Smooth muscle cell (in vitro differentiated cells): ENCODE measurements at regions not wholly inside any gene's neighbourhood (a gene's known extent, or its start where the extent isn't known, plus 50 kb on each side); places are given as distances from the start of the nearest gene placed in this dataset.

ENCODE experiments used
- DNase-seq: peaks from one replicate; lab custom pipeline; 2025; ENCODE audit not compliant: unreplicated experiment; lab: John Stamatoyannopoulos, UW
- H2AFZ ChIP-seq: fragments of 200-600 bp; sonication (generic); 2 replicates; pipeline ENCODE4 v1.6.0; 2016; ENCODE audit warnings: antibody characterized with exemption, low read depth, mild to moderate bottlenecking
- H3F3A ChIP-seq: fragments of 200-600 bp; sonication (generic); 2 replicates; pipeline ENCODE4 v1.6.0; 2017; ENCODE audit warnings: antibody characterized with exemption, low read depth
- H3K27ac ChIP-seq: fragments of 200-600 bp; sonication (generic); 2 replicates; pipeline ENCODE4 v1.5.1; 2016; ENCODE audit warnings: low read depth, mild to moderate bottlenecking
- H3K27me3 ChIP-seq: fragments of 200-600 bp; sonication (generic); 2 replicates; pipeline ENCODE4 v1.6.1; 2016; ENCODE audit warnings: low read depth, mild to moderate bottlenecking
- H3K36me3 ChIP-seq: fragments of 200-600 bp; sonication (generic); 2 replicates; pipeline ENCODE4 v1.5.1; 2016; ENCODE audit warnings: low read depth
- H3K4me1 ChIP-seq: fragments of 200-600 bp; sonication (generic); 2 replicates; pipeline ENCODE4 v1.5.1; 2016; ENCODE audit warnings: low read depth
- H3K4me2 ChIP-seq: fragments of 200-600 bp; sonication (generic); 2 replicates; pipeline ENCODE4 v1.6.0; 2016; ENCODE audit warnings: mild to moderate bottlenecking
- H3K4me3 ChIP-seq: fragments of 200-600 bp; sonication (generic); 2 replicates; pipeline ENCODE4 v1.5.1; 2016; ENCODE audit warnings: mild to moderate bottlenecking
- H3K79me2 ChIP-seq: fragments of 200-600 bp; sonication (generic); 2 replicates; pipeline ENCODE4 v1.6.0; 2016; ENCODE audit warnings: low read depth, mild to moderate bottlenecking
- H3K9ac ChIP-seq: fragments of 200-600 bp; sonication (generic); 2 replicates; pipeline ENCODE4 v1.6.0; 2016; ENCODE audit warnings: low read depth
- H3K9me3 ChIP-seq: fragments of 200-600 bp; sonication (generic); replicated peaks from 2 replicates; pipeline ENCODE4 v1.5.1; 2016; ENCODE audit warnings: low read depth
- H4K20me1 ChIP-seq: fragments of 200-600 bp; sonication (generic); 2 replicates; pipeline ENCODE4 v1.6.0; 2016; ENCODE audit warnings: low read depth
- CTCF ChIP-seq: fragments of 200-600 bp; sonication (generic); IDR thresholded peaks from 2 replicates; pipeline ENCODE4 v1.5.1; 2017; ENCODE audit warnings: borderline replicate concordance, mild to moderate bottlenecking, antibody characterized with exemption; ENCODE audit not compliant: insufficient read depth, poor library complexity, severe bottlenecking
- WGBS: methylation state at CpG from one replicate; pipeline ENCODE4 v1.1.7; 2016; ENCODE audit warnings: low lambda C conversion rate; 5-methylcytosine and 5-hydroxymethylcytosine counted together

- no peak for DNase-seq
- no peaks in the 10 kb centered on the region for H3F3A ChIP-seq
- H2AFZ ChIP-seq, result no peak overlapping the region
- H3K36me3 ChIP-seq, result no peaks in the 10 kb centered on the region
- no peaks in the 10 kb centered on the region for H4K20me1 ChIP-seq
- no peaks in the 10 kb centered on the region for H3K9me3 ChIP-seq
- no peak overlapping the region for H3K4me3 ChIP-seq
- 54% methylated on average over 15 of the region's 15 CpGs for WGBS
- no peak for TF ChIP-seq CTCF
- H3K27ac ChIP-seq, result no peak overlapping the region
- no peaks in the 10 kb centered on the region for H3K4me1 ChIP-seq
- H3K9ac ChIP-seq, result no peak overlapping the region
- H3K4me2 ChIP-seq, result peak overlapping the region; percentile 79
- H3K27me3 ChIP-seq, result peaks cover 3% of the 10 kb centered on the region
- no peaks in the 10 kb centered on the region for H3K79me2 ChIP-seq
Measured at GRCh38 chr17:37844977-37845293, 79.3 kb upstream of the TBC1D3K start.

GRCh38 chr17:37844158-37844976, 79.8 kb upstream of the TBC1D3K start:
- Histone ChIP-seq H3K27ac (no peak overlapping the region), H3K79me2 (no peaks in the 10 kb centered on the region), H3K4me1 (no peaks in the 10 kb centered on the region), H3K36me3 (no peaks in the 10 kb centered on the region), H3K4me2 (peak overlapping the region; percentile 79), H4K20me1 (no peaks in the 10 kb centered on the region), H3F3A (no peaks in the 10 kb centered on the region), H3K9ac (no peak overlapping the region), H3K9me3 (no peaks in the 10 kb centered on the region), H2AFZ (peak overlapping the region; percentile 62), H3K27me3 (peaks cover 3% of the 10 kb centered on the region), H3K4me3 (peak overlapping the region; percentile 31)
- DNase-seq, result peak; percentile 12
- 32% methylated on average over 28 of the region's 29 CpGs for WGBS
- peak; percentile 62 for TF ChIP-seq CTCF

- Histone ChIP-seq H3K36me3 (no peaks in the 10 kb centered on the region), H3K27ac (no peak overlapping the region), H3K9me3 (no peaks in the 10 kb centered on the region), H4K20me1 (no peaks in the 10 kb centered on the region), H3K79me2 (no peaks in the 10 kb centered on the region), H3K4me1 (no peaks in the 10 kb centered on the region), H3K27me3 (peaks cover 3% of the 10 kb centered on the region), H3F3A (no peaks in the 10 kb centered on the region), H3K4me3 (no peak overlapping the region), H3K4me2 (no peak overlapping the region), H2AFZ (no peak overlapping the region), H3K9ac (no peak overlapping the region)
- no peak for DNase-seq
- WGBS, result 88% methylated on average over 8 of the region's 8 CpGs
- no peak for TF ChIP-seq CTCF
Measured at GRCh38 chr17:37842401-37842800, 81.8 kb upstream of the TBC1D3K start.

GRCh38 chr17:37841232-37841631, 83.0 kb upstream of the TBC1D3K start:
- no peak for TF ChIP-seq CTCF
- no peak overlapping the region for H3K9ac ChIP-seq
- DNase-seq, result no peak
- 100% methylated on average over 1 of the region's 1 CpG for WGBS
- H2AFZ ChIP-seq, result no peak overlapping the region
- no peaks in the 10 kb centered on the region for H3K4me1 ChIP-seq
- no peaks in the 10 kb centered on the region for H3F3A ChIP-seq
- H3K27me3 ChIP-seq, result peaks cover 3% of the 10 kb centered on the region
- no peak overlapping the region for H3K27ac ChIP-seq
- H4K20me1 ChIP-seq, result no peaks in the 10 kb centered on the region
- no peaks in the 10 kb centered on the region for H3K36me3 ChIP-seq
- no peak overlapping the region for H3K4me3 ChIP-seq
- H3K79me2 ChIP-seq, result no peaks in the 10 kb centered on the region
- no peak overlapping the region for H3K4me2 ChIP-seq
- no peaks in the 10 kb centered on the region for H3K9me3 ChIP-seq
